HL-60 (cell line): ENCODE measurements at regions not wholly inside any gene's neighbourhood (a gene's known extent, or its start where the extent isn't known, plus 50 kb on each side); places are given as distances from the start of the nearest gene placed in this dataset.

Source experiments
- DNase-seq, 2 experiments: peaks; one replicate each; pipeline ENCODE4 v3.0.0-alpha.2; 2010 to 2020; ENCODE audit warnings: low read depth in 1 of 2, low spot score in 1 of 2
- H3K27ac ChIP-seq: fragments of 250-450 bp; sonication (Bioruptor Pico); replicated peaks from 2 replicates; pipeline ENCODE4 v1.5.1; 2020; ENCODE audit warnings: mild to moderate bottlenecking, moderate library complexity
- H3K27me3 ChIP-seq: fragments of 250-450 bp; sonication (Bioruptor Pico); 2 replicates; pipeline ENCODE4 v1.5.1; 2021; ENCODE audit warnings: mild to moderate bottlenecking, moderate library complexity; ENCODE audit not compliant: insufficient read depth, poor library complexity, severe bottlenecking
- H3K4me3 ChIP-seq: replicated peaks from 2 replicates; pipeline ENCODE4 v1.5.1; 2011; ENCODE audit warnings: mild to moderate bottlenecking, control low read depth, low read length; ENCODE audit not compliant: insufficient read depth
- CTCF ChIP-seq: IDR thresholded peaks from one replicate; pipeline ENCODE4 v1.5.1; 2011; ENCODE audit warnings: low read length, control low read depth, inconsistent platforms; ENCODE audit not compliant: insufficient read depth
- GABPA ChIP-seq: IDR thresholded peaks from 2 replicates; pipeline ENCODE4 v1.6.1; 2012; ENCODE audit warnings: low read depth
- POLR2AphosphoS5 ChIP-seq: IDR thresholded peaks from 2 replicates; pipeline ENCODE4 v1.6.1; 2012; ENCODE audit warnings: low read depth
- REST ChIP-seq: IDR thresholded peaks from 2 replicates; pipeline ENCODE4 v1.6.1; 2012; ENCODE audit warnings: low read depth; ENCODE audit not compliant: insufficient replicate concordance
- SPI1 ChIP-seq: IDR thresholded peaks from 2 replicates; pipeline ENCODE4 v1.6.1; 2012; ENCODE audit warnings: low read depth, mild to moderate bottlenecking, borderline replicate concordance

GRCh38 chr2:7929281-7929680 is 752.6 kb upstream of the ID2 start:
- Histone ChIP-seq H3K27me3 (no peaks in the 10 kb centered on the region), H3K27ac (no peak overlapping the region), H3K4me3 (no peak overlapping the region)
- no peak for TF ChIP-seq SPI1
- no peak for TF ChIP-seq GABPA
- TF ChIP-seq POLR2AphosphoS5 = no peak
- TF ChIP-seq CTCF = no peak
- TF ChIP-seq REST = no peak
- no peak for DNase-seq

- DNase-seq = no peak
- H3K27me3 ChIP-seq = no peaks in the 10 kb centered on the region
- no peak overlapping the region for H3K4me3 ChIP-seq
- TF ChIP-seq GABPA (no peak), REST (no peak), POLR2AphosphoS5 (no peak), SPI1 (no peak), CTCF (no peak)
- H3K27ac ChIP-seq = no peak overlapping the region
Observed at GRCh38 chr2:7930800-7931635, 750.8 kb upstream of the ID2 start.

- no peaks in the 10 kb centered on the region for H3K27me3 ChIP-seq
- DNase-seq = no peak
- no peak overlapping the region for H3K27ac ChIP-seq
- no peak overlapping the region for H3K4me3 ChIP-seq
- no peak for TF ChIP-seq SPI1
- TF ChIP-seq CTCF = no peak
- no peak for TF ChIP-seq REST
Observed at GRCh38 chr2:7931808-7932207, 750.0 kb upstream of the ID2 start.
